GM18870 (cell line): ENCODE measurements at regions not wholly inside any gene's neighbourhood (a gene's known extent, or its start where the extent isn't known, plus 50 kb on each side); places are given as distances from the start of the nearest gene placed in this dataset.
"Not testable (repeated sequence)": the region's sequence is repeated elsewhere in the genome, so short reads cannot be mapped to it uniquely, and the experiment has no call there.

Source experiments
- ATAC-seq: cut with Tn5 transposase; IDR thresholded peaks from one replicate; pipeline ENCODE4 v1.9.1; 2021; ENCODE audit warnings: moderate library complexity; ENCODE audit not compliant: unreplicated experiment

- ATAC-seq = no peak
These were observed 110.7 kb upstream of the IL12A start for GRCh38 chr3:159877924-159878323.

GRCh38 chr3:159879146-159879545 is 109.5 kb upstream of the IL12A start:
- ATAC-seq = no peak

DNA sequence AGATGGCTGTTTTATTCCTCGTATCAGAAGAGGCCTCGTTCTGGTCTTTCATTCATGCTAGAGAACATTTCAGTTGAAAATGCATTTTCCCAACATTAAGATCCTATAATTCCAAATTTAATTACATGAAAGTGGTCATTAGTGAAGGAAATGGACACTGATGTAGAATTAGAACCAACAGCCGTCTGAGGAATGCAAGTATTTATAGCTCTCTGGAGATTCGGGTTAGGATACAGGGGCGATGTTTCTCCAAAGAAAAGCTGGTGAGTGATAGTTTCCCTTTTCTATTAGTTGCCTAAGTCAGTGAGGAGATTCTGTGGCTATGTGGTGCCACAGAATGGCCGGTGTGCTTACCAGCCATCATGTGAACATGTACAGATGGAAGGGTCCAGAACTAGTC is 109.0 kb upstream of the IL12A start:
- no peak for ATAC-seq

DNA sequence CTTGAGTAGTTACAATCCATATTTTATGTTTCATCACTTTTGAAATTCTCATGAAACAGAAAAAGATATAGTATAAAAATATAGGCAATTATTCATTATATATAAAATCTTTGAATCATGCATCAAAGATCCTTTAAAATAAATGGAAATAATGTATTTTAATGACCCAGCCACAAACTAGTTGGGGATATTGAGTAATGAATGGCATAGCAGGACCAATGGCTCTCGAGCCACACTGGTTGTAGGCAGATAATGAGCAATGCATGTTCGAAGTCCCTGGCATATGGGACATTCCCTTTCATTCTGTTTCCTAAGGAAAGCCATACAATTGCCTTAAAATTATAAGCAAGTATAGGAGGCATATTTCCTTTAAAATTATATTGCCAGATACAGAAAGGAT is 107.4 kb upstream of the IL12A start:
- ATAC-seq = no peak

- ATAC-seq = no peak
These were observed 106.8 kb upstream of the IL12A start for GRCh38 chr3:159881828-159882309.

GRCh38 chr3:159882367-159882766 is 106.3 kb upstream of the IL12A start:
- ATAC-seq = no peak

DNA sequence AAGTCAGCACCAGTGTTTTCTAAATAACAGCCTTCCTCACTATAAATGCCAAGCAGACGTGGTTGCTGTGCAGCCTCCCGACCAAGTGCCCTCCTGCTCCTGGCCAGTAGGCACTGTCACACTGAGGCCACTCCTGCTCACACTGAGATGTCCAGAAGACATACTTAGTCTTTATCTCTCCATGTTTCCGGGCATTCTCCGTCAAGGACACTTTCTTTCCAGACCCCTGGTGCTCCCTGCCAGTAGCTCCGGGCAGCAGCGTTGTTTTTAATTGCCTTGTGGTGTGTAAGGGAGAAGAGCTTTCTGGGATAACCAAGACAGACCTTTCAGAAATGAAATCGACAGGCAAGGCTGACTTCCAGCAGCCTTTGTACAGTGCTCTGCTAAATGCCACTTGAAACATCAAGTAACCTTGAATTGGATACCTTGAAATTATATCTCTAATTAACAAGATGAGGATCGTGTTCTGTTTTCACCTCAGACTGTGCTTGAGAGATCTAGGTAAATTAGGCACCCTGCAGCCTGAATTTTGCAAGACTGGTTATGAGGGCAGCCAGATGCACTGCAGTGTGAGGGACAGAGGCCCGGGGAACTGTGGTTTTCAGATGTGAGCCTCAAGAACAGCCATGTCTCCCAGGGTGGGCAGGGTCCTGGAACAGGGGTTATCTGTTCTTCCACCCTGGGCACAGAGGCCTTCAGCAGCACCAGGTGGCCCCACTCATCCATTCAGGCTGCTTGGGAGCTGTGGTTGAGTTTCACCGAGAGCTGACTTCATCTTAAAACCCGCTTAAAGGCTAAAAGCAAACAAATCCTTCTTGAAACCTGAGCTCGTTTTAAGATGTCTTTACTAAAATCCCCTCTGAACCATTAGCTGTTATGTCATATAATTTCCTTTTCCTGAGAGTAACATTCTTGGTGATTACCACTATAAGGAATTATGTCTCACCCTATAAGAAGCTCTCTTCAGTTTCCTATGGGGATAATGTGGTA is 105.5 kb upstream of the IL12A start:
- ATAC-seq = no peak

- ATAC-seq = peak; percentile 50
These were observed 103.8 kb upstream of the IL12A start for GRCh38 chr3:159884661-159885402.

DNA sequence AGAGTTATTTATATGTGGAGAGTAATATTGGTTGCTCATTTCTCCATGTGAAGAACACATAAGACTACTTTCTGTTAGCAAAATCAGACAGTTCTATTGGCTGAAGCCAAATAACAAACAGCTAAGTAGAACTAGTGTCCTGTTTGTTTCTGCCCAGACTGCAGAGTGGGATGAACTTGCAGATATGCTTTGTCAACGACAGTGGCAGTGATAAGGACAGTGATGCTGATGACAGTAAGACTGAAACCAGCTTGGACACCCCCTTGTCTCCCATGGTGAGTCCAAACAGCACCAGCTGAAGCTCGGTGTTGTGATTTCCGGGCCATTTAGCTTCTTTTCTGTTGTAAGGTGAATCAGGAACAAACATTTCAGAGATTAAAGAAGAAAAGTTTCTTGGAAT is 102.6 kb upstream of the IL12A start:
- ATAC-seq = peak; percentile 39

DNA sequence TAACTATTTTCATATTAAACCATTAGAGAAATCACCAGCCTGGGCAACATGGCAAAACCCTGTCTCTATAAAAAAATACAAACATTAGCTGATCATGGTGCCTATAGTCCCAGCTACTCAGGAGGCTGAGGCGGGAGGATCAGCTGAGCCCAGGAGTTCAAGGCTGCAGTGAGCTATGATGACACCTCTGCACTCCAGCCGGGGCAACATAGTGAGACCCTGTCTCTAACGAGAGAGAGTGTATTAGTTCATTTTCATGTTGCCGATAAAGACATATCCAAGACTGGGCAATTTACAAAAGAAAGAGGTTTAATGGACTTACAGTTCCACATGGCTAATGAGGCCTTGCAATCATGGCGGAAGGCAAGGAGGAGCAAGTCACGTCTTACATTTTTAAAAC is 102.1 kb upstream of the IL12A start:
- not testable (repeated sequence) for ATAC-seq

DNA sequence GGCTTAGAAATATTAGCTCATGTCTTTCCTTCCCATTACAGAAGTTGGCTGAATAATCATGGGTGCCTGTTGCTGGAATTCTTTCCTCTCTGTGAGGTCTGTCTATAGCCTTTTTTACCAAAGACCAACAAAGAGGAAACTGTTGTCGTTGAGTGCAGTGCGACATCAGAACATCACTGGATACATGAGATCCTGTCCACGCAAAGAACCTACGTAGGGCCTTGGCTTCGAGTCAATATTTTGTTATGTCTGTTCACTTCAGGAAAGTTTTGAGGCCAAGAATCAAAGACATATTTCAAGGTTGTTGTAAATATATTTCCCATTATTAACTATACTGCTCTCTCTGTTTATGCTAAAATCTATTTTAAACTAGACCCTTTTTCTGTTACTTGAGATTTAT is 101.5 kb upstream of the IL12A start:
- no peak for ATAC-seq

DNA sequence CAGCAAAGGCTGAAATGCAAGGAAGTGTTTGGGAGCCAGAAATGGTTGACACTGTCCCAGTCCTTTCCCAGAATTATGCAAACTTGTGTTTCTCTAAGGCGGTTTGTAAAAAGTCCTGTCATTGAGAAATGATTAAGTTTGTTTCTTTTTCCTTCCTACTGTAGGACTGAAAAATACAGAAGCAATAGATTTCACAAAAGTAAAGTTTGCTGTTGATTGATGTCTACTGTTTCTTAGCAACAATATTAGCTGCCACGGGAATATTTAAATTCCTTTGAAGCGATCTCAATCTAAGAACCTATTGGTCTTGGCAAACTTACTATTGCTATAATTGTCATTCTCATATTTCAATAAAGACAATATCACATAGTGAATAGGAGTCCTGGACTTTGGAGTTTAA is 100.7 kb upstream of the IL12A start:
- ATAC-seq = no peak

DNA sequence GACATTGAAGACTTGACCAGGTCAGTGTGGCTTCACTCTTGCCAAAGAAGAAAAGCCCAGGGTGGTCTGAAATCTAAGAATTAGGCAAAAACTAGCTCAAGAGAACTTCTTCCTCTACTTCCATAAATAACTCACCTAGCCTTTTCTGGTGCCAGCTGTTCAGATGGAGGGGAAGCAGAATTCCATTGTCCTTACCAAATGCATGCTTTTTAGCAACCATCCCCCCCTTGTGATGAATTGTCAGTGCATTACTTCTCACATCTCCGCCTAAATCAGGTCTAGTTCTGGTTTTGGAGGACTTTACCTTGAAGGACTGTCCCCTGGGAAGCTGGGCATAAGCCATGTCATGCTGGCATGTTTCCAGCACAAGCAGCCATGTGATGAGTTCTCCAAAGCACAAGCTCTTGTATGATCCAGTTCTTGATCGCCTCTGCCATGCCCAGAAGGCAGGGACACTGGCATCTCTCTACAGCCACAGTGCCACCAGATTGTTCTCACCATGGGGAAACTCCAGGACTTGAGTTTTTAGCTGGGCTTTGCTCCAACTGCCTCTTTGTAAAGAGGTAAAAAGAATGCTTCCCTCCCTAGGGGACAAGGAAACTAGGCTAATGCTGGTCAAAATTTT is 96.4 kb upstream of the IL12A start:
- ATAC-seq = no peak

- ATAC-seq = no peak
These were observed 95.8 kb upstream of the IL12A start for GRCh38 chr3:159892801-159893200.

GRCh38 chr3:159894386-159894785 is 94.2 kb upstream of the IL12A start:
- ATAC-seq = no peak

GRCh38 chr3:159895430-159895829 is 93.2 kb upstream of the IL12A start:
- ATAC-seq = no peak

DNA sequence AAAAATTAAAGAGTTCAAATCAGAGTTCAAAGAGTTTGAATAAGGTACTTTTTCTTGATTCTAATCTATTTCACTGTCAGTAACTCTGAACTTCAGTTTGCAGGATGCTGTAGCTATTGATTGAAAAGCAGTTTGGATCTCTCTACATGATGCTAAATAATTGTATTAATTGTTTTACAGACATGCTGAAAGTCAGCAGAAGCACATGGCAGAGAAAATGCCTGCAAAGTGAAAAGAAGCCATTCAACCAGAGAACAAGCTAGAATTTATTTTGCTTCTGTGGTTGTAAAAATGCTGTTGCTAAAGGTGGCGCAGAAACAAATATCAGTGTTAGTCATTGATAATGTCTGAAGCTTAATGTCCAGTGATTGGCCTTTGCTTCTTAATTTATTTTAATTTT is 92.1 kb upstream of the IL12A start:
- ATAC-seq = no peak

GRCh38 chr3:159897331-159898075 is 91.1 kb upstream of the IL12A start:
- ATAC-seq = no peak

DNA sequence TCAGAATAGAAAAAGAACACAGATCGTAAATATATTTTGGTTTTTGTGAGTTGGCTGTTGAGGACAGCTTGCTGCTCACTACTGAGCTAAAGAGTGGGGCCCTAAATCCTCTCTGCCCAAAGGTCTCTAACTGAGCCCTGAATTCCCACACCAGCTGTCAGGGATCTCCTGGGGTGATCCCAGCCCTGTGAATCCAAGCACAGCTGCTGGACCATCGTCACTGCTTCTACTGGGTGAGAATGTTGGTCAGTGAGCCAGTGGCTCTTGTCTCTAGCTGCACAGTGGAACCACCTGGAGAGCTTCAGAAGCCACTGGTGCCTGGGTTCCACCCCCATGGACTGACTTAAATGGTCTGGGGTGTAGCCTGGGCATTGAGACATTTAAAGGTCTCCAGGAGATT is 90.5 kb upstream of the IL12A start:
- no peak for ATAC-seq

DNA sequence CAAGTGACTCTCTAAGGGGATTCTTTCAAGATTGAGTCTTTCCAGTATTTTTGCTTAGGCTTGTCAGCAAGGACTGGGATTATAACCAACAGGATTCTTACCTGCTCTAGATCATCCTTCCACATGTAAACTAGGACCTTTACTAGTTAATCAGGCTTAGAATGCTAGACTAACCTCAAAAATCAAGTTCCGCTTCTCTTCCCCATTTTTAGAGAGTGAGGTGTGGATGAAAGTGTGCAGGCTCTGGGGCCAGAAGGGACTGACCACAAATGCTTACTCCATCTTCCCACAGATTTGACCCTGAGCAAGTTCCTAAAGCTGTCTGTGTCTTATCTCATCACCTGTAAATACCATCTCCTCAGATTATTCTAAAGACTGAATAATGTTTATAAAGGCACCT is 89.5 kb upstream of the IL12A start:
- no peak for ATAC-seq
